Mesenchymal stem cell (in vitro differentiated cells and primary cell): ENCODE measurements at regions not wholly inside any gene's neighbourhood (a gene's known extent, or its start where the extent isn't known, plus 50 kb on each side); places are given as distances from the start of the nearest gene placed in this dataset.

ENCODE experiments used
- DNase-seq: peaks from one replicate; pipeline ENCODE4 v3.0.0-alpha.2; 2013
- H2AFZ ChIP-seq: one replicate; pipeline ENCODE4 v1.6.1; 2013; ENCODE audit warnings: low read depth, mild to moderate bottlenecking, control low read depth, inconsistent platforms, low read length, moderate library complexity
- H2AK5ac ChIP-seq: 2 replicates; pipeline ENCODE4 v1.6.1; 2013; ENCODE audit warnings: low read length, moderate library complexity, mild to moderate bottlenecking, inconsistent platforms; ENCODE audit not compliant: severe bottlenecking
- H2BK120ac ChIP-seq: one replicate; pipeline ENCODE4 v1.6.1; 2013; ENCODE audit warnings: low read depth, mild to moderate bottlenecking, inconsistent platforms, low read length, moderate library complexity
- H2BK12ac ChIP-seq, 2 experiments: one replicate each; pipeline ENCODE4 v1.6.1; 2013; ENCODE audit warnings: inconsistent platforms in 2 of 2, low read length in 2 of 2, mild to moderate bottlenecking in 2 of 2, moderate library complexity in 2 of 2, control low read depth in 1 of 2
- H2BK15ac ChIP-seq: one replicate; pipeline ENCODE4 v1.6.1; 2013; ENCODE audit warnings: mild to moderate bottlenecking, low read depth, inconsistent platforms; ENCODE audit not compliant: poor library complexity, severe bottlenecking
- H2BK5ac ChIP-seq: 2 replicates; pipeline ENCODE4 v1.6.1; 2013; ENCODE audit warnings: low read depth, mild to moderate bottlenecking, low read length, control low read depth, inconsistent platforms; ENCODE audit not compliant: poor library complexity, severe bottlenecking
- H3K14ac ChIP-seq, 2 experiments: one replicate each; pipeline ENCODE4 v1.6.1; 2013; ENCODE audit warnings: inconsistent platforms in 2 of 2, low read length in 2 of 2, control low read depth in 1 of 2, mild to moderate bottlenecking in 1 of 2, moderate library complexity in 1 of 2
- H3K18ac ChIP-seq, 2 experiments: one replicate each; pipeline ENCODE4 v1.6.1; 2013; ENCODE audit warnings: inconsistent platforms in 2 of 2, low read length in 2 of 2, control low read depth in 1 of 2, low read depth in 1 of 2, mild to moderate bottlenecking in 1 of 2
- H3K23ac ChIP-seq, 2 experiments: one replicate each; pipeline ENCODE4 v1.6.1; 2013; ENCODE audit warnings: inconsistent platforms in 2 of 2, low read length in 2 of 2, mild to moderate bottlenecking in 2 of 2, moderate library complexity in 2 of 2, control low read depth in 1 of 2
- H3K27ac ChIP-seq: 2 replicates; pipeline ENCODE4 v1.5.1; 2013; ENCODE audit warnings: mild to moderate bottlenecking, moderate library complexity, low read length, control low read depth, inconsistent platforms; ENCODE audit not compliant: poor library complexity, severe bottlenecking
- H3K27me3 ChIP-seq, 2 experiments: 2 replicates each; pipeline versions ENCODE4 v1.6.1 to v1.7.0; 2013; ENCODE audit warnings: low read length in 2 of 2, mild to moderate bottlenecking in 2 of 2, moderate library complexity in 2 of 2, control low read depth in 1 of 2, inconsistent platforms in 1 of 2; ENCODE audit not compliant: control insufficient read depth in 1 of 2, insufficient read depth in 1 of 2
- H3K36me3 ChIP-seq, 2 experiments: 2 replicates each; pipeline versions ENCODE4 v1.6.1 to v1.7.0; 2013; ENCODE audit warnings: low read length in 2 of 2, control low read depth in 1 of 2, inconsistent platforms in 1 of 2, low read depth in 1 of 2, mild to moderate bottlenecking in 1 of 2; ENCODE audit not compliant: insufficient read depth in 2 of 2, control insufficient read depth in 1 of 2
- H3K4ac ChIP-seq, 2 experiments: one replicate each; pipeline ENCODE4 v1.6.1; 2013; ENCODE audit warnings: inconsistent platforms in 2 of 2, low read length in 2 of 2, mild to moderate bottlenecking in 2 of 2, moderate library complexity in 2 of 2, control low read depth in 1 of 2, low read depth in 1 of 2
- H3K4me1 ChIP-seq: 2 replicates; pipeline ENCODE4 v1.6.1; 2013; ENCODE audit warnings: low read depth, low read length, control low read depth; ENCODE audit not compliant: control insufficient read depth, insufficient read depth
- H3K4me2 ChIP-seq: 2 replicates; pipeline ENCODE4 v1.6.1; 2013; ENCODE audit warnings: low read length, mild to moderate bottlenecking, inconsistent platforms; ENCODE audit not compliant: poor library complexity, severe bottlenecking
- H3K4me3 ChIP-seq, 2 experiments: 2 replicates each; pipeline versions ENCODE4 v1.5.1 to v1.7.0; 2013; ENCODE audit warnings: low read length in 2 of 2, mild to moderate bottlenecking in 2 of 2, control low read depth in 1 of 2, low read depth in 1 of 2; ENCODE audit not compliant: insufficient read depth in 1 of 2
- H3K79me1 ChIP-seq: replicated peaks from 2 replicates; pipeline ENCODE4 v1.6.1; 2013; ENCODE audit warnings: mild to moderate bottlenecking, control low read depth, low read length, inconsistent platforms; ENCODE audit not compliant: poor library complexity, severe bottlenecking
- H3K9ac ChIP-seq: 2 replicates; pipeline ENCODE4 v1.7.0; 2013; ENCODE audit warnings: mild to moderate bottlenecking, low read length, moderate library complexity
- H3K9me3 ChIP-seq: 2 replicates; pipeline ENCODE4 v1.7.0; 2013; ENCODE audit warnings: mild to moderate bottlenecking, low read length; ENCODE audit not compliant: control insufficient read depth
- H4K8ac ChIP-seq: one replicate; pipeline ENCODE4 v1.6.1; 2013; ENCODE audit warnings: inconsistent platforms, mild to moderate bottlenecking, low read length, moderate library complexity
- H4K91ac ChIP-seq: one replicate; pipeline ENCODE4 v1.6.1; 2013; ENCODE audit warnings: mild to moderate bottlenecking, low read length, inconsistent platforms
- WGBS: methylation state at CpG from one replicate; pipeline ENCODE4 v1.1.7; 2013; ENCODE audit warnings: mixed read lengths; 5-methylcytosine and 5-hydroxymethylcytosine counted together

- 13% methylated on average over 1 of the region's 1 CpG for WGBS
- Histone ChIP-seq H2BK120ac (no peak overlapping the region), H3K9ac (peak overlapping the region; percentile 28), H3K23ac (no peak overlapping the region), H2AK5ac (no peak overlapping the region), H3K9me3 (no peaks in the 10 kb centered on the region), H2BK15ac (no peak overlapping the region), H3K18ac (no peak overlapping the region), H3K4me1 (no peaks in the 10 kb centered on the region), H4K91ac (no peak overlapping the region), H2BK12ac (no peak overlapping the region), H2BK5ac (no peak overlapping the region), H4K8ac (no peak overlapping the region), H3K4ac (no peak overlapping the region), H3K27me3 (no peaks in the 10 kb centered on the region), H3K79me1 (no peaks in the 10 kb centered on the region), H3K14ac (no peak overlapping the region), H2AFZ (no peak overlapping the region), H3K4me2 (no peak overlapping the region), H3K36me3 (no peaks in the 10 kb centered on the region), H3K4me3 (no peak overlapping the region), H3K27ac (peak overlapping the region; percentile 76)
- DNase-seq = peak; percentile 95
Measured at GRCh38 chr6:137637121-137637520, 142.9 kb upstream of the OLIG3 start.

- DNase-seq = no peak
- Histone ChIP-seq H3K9me3 (no peaks in the 10 kb centered on the region), H3K23ac (no peak overlapping the region), H3K27me3 (no peaks in the 10 kb centered on the region), H2BK12ac (peak overlapping the region in 1 of 2 experiments; percentile 77), H3K14ac (no peak overlapping the region), H4K91ac (no peak overlapping the region), H3K27ac (no peak overlapping the region), H2AFZ (no peak overlapping the region), H3K4me3 (no peak overlapping the region), H2BK15ac (no peak overlapping the region), H2AK5ac (no peak overlapping the region), H3K9ac (no peak overlapping the region), H3K18ac (no peak overlapping the region), H3K36me3 (no peaks in the 10 kb centered on the region), H2BK120ac (no peak overlapping the region), H3K4ac (no peak overlapping the region), H3K4me1 (no peaks in the 10 kb centered on the region), H3K4me2 (no peak overlapping the region), H4K8ac (peak overlapping the region; percentile 63), H3K79me1 (no peaks in the 10 kb centered on the region), H2BK5ac (no peak overlapping the region)
- WGBS = 94% methylated on average over 3 of the region's 3 CpGs
Measured at GRCh38 chr6:137638926-137639706, 144.9 kb upstream of the OLIG3 start.

DNA sequence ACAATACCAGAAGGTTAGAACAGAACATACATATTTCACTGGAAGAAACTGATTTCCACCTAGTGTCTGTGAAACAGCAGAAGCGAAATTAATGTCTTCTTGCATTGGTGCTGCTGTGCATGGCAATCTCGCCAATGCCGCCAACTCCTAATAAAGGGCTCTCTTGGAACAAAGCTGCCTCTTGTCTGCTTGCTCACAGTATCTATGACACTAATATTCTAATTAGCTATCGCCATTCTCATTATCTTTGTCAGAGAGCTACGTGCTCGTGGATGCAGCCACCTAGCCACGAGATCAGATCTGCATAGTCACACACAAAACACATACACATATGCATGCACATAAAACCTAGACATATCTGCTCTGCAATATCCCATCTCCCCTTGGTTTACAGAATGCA is 145.9 kb upstream of the OLIG3 start:
- Histone ChIP-seq H3K36me3 (no peaks in the 10 kb centered on the region), H3K23ac (no peak overlapping the region), H3K27me3 (no peaks in the 10 kb centered on the region), H4K91ac (no peak overlapping the region), H2BK5ac (no peak overlapping the region), H3K27ac (no peak overlapping the region), H2AK5ac (no peak overlapping the region), H3K4me2 (no peak overlapping the region), H3K18ac (no peak overlapping the region), H3K4me1 (no peaks in the 10 kb centered on the region), H3K4ac (no peak overlapping the region), H3K14ac (no peak overlapping the region), H2AFZ (no peak overlapping the region), H3K4me3 (no peak overlapping the region), H3K9me3 (no peaks in the 10 kb centered on the region), H2BK15ac (no peak overlapping the region), H4K8ac (no peak overlapping the region), H3K79me1 (no peaks in the 10 kb centered on the region), H3K9ac (no peak overlapping the region), H2BK12ac (no peak overlapping the region), H2BK120ac (no peak overlapping the region)
- no peak for DNase-seq
- WGBS = 96% methylated on average over 7 of the region's 7 CpGs

- H3K23ac ChIP-seq = no peak overlapping the region
- H3K4ac ChIP-seq = no peak overlapping the region
- no peak overlapping the region for H2AK5ac ChIP-seq
- H3K4me2 ChIP-seq = no peak overlapping the region
- H3K4me1 ChIP-seq = no peaks in the 10 kb centered on the region
- no peak overlapping the region for H3K27ac ChIP-seq
- H2BK120ac ChIP-seq = no peak overlapping the region
- H2BK12ac ChIP-seq = no peak overlapping the region
- no peak overlapping the region for H2BK5ac ChIP-seq
- WGBS = 29% methylated on average over 5 of the region's 6 CpGs
- no peaks in the 10 kb centered on the region for H3K79me1 ChIP-seq
- H3K36me3 ChIP-seq = no peaks in the 10 kb centered on the region
- no peaks in the 10 kb centered on the region for H3K27me3 ChIP-seq
- H2BK15ac ChIP-seq = no peak overlapping the region
- DNase-seq = peak; percentile 77
- H2AFZ ChIP-seq = no peak overlapping the region
- H3K9me3 ChIP-seq = no peaks in the 10 kb centered on the region
- H3K4me3 ChIP-seq = no peak overlapping the region
- no peak overlapping the region for H4K8ac ChIP-seq
- no peak overlapping the region for H3K18ac ChIP-seq
- H3K14ac ChIP-seq = no peak overlapping the region
- no peak overlapping the region for H4K91ac ChIP-seq
- no peak overlapping the region for H3K9ac ChIP-seq
Measured at GRCh38 chr6:137641474-137642077, 147.4 kb upstream of the OLIG3 start.
